Testis (tissue), 2 donors: ENCODE measurements at regions not wholly inside any gene's neighbourhood (a gene's known extent, or its start where the extent isn't known, plus 50 kb on each side); places are given as distances from the start of the nearest gene placed in this dataset.

Experiments
- DNase-seq: peaks from one replicate; pipeline ENCODE4 v3.0.0-alpha.2; 2019
- H3K27ac ChIP-seq, 2 donors: fragments of 200-600 bp; sonication (generic); one replicate each; pipeline ENCODE4 v1.5.1; 2019
- H3K27me3 ChIP-seq: fragments of 200-600 bp; sonication (generic); one replicate; pipeline ENCODE4 v1.5.1; 2019
- H3K36me3 ChIP-seq: fragments of 200-600 bp; sonication (generic); one replicate; pipeline ENCODE4 v1.5.1; 2017; ENCODE audit warnings: low read depth; ENCODE audit errors: missing control alignments
- H3K4me1 ChIP-seq: fragments of 200-600 bp; sonication (generic); one replicate; pipeline ENCODE4 v1.5.1; 2019
- H3K4me3 ChIP-seq, 2 donors: fragments of 200-600 bp; sonication (generic); one replicate each; pipeline ENCODE4 v1.5.1; 2017 to 2019
- H3K9me3 ChIP-seq: fragments of 200-600 bp; sonication (generic); one replicate; pipeline ENCODE4 v1.5.1; 2017
- POLR2A ChIP-seq: fragments of 450-650 bp; IDR thresholded peaks from one replicate; pipeline ENCODE4 v1.6.1; 2017; ENCODE audit warnings: antibody characterized with exemption, mild to moderate bottlenecking, moderate library complexity
- WGBS, 2 donors: methylation state at CpG; one replicate each; pipeline ENCODE4 v1.1.5; 2018; 5-methylcytosine and 5-hydroxymethylcytosine counted together
- intact Hi-C: fragments of 100-400 bp; cut with DNase I; formaldehyde crosslinking; loops from one replicate; pipeline ENCODE4 v1.15.1; 2023; ENCODE audit warnings: low total_unique reads
- TF ChIP-seq, protein P1 (sequence below), 3 experiments: fragments of 450-650 bp in 2 of 3; fragments of 200-600 bp in 1 of 3; sonication (generic) in 1 of 3; IDR thresholded peaks; one replicate each; pipeline ENCODE4 v1.5.1; 2016 to 2019; ENCODE audit warnings: antibody characterized with exemption in 3 of 3, mild to moderate bottlenecking in 2 of 3, moderate library complexity in 1 of 3

DNA sequence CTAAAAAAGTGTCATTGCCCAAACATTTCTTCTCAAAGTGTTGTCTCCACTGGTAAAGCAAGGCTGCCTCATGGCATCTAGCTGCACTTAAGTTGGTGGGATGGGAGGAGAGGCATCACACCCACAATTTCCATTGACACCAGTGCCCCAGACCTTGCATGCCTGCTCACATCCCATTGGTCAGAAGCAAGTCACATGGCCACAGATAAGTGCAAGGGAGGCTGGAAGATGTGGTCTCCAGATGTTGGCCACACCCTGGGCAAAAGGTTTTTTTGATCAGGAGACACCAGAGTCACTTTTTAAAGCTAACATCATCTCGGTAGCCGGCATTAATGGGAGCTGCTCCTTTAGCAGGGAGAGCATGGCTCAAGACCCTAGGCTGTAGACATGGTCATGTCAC lies 157.1 kb upstream of the CST7 start:
- Histone ChIP-seq H3K4me1 (no peaks in the 10 kb centered on the region), H3K4me3 (no peak overlapping the region), H3K36me3 (no peaks in the 10 kb centered on the region), H3K27me3 (no peaks in the 10 kb centered on the region), H3K9me3 (no peaks in the 10 kb centered on the region), H3K27ac (no peak overlapping the region)
- 94 to 100% methylated on average over 1 to 2 of the region's 2 CpGs for WGBS, 2 donors
- TF ChIP-seq POLR2A, result no peak
- TF ChIP-seq, protein P1, sequence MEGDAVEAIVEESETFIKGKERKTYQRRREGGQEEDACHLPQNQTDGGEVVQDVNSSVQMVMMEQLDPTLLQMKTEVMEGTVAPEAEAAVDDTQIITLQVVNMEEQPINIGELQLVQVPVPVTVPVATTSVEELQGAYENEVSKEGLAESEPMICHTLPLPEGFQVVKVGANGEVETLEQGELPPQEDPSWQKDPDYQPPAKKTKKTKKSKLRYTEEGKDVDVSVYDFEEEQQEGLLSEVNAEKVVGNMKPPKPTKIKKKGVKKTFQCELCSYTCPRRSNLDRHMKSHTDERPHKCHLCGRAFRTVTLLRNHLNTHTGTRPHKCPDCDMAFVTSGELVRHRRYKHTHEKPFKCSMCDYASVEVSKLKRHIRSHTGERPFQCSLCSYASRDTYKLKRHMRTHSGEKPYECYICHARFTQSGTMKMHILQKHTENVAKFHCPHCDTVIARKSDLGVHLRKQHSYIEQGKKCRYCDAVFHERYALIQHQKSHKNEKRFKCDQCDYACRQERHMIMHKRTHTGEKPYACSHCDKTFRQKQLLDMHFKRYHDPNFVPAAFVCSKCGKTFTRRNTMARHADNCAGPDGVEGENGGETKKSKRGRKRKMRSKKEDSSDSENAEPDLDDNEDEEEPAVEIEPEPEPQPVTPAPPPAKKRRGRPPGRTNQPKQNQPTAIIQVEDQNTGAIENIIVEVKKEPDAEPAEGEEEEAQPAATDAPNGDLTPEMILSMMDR (IDR thresholded peaks at IDR 0.05), result no peak
- intact Hi-C loops, result no loop called here
- DNase-seq, result no peak

DNA sequence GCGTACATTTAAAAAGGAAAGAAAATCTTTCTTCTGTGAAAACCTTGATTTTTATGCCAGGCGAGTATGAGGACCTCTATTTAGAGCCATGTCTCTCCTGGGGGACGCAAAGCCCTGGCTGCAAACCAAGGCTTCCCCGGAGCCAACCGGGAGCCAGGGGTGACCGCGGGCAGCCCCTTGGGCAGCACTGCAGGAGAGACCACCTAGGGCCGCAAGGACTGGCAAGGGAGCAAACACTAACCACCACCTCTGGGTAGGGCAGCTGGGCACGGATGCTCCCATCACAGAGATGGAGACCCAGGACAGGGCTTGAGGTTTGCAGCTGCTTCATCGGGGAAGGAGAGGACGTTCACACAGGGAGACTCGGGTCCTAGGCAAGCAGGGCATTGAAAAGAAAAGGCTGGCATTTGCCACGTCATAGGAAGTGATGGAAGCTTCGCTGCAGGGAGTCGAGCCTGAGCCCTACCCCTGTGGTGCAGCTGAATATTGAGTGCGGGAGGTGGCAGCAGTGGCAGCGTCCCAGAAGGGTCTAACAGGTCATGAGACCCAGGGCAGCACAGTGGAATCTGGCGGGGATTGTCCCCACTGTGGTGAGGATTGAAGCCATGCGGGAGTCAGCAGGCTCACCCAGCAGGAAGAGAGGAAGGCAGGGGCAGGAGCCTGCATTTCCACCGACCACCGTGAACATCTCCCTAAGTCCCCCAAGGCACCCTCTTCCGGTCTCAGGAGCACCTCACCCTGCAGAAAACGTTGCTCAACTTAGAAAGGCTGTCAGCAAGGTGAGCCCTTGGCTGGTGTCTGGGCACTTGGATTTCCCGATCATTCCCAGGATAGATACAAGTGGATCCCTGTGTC lies 156.2 kb upstream of the CST7 start:
- TF ChIP-seq, protein P1 (IDR thresholded peaks at IDR 0.05), result no peak
- no peak for TF ChIP-seq POLR2A
- no peak overlapping the region for H3K27ac ChIP-seq
- intact Hi-C loops, result no loop called here
- WGBS, 2 donors, result 87 to 91% methylated on average over 24 of the region's 24 CpGs
- no peaks in the 10 kb centered on the region for H3K27me3 ChIP-seq
- no peaks in the 10 kb centered on the region for H3K4me1 ChIP-seq
- DNase-seq, result no peak
- no peaks in the 10 kb centered on the region for H3K9me3 ChIP-seq
- H3K36me3 ChIP-seq, result no peaks in the 10 kb centered on the region
- no peak overlapping the region for H3K4me3 ChIP-seq

DNA sequence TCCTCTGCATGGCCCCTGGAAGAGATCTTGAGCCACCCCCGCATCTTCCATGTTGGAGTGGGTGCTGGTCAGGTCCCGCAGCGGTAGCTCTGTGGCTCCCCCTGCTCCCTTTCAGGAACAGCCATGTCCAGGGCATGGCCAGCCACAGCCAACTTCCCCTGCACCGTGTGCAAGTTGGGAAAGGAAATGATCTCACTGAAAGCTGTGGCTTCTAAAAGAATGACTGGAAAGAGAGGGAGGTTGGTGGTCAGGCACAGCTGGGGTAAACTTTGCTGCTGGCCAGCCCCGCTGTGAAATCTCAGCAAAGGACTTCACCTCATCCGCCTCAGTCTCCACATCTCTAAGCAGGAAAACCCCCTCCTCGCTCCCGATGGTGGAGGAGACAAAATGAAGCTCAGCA lies 153.6 kb upstream of the CST7 start:
- no peaks in the 10 kb centered on the region for H3K27me3 ChIP-seq
- H3K4me3 ChIP-seq, result no peak overlapping the region
- H3K4me1 ChIP-seq, result no peaks in the 10 kb centered on the region
- no peak overlapping the region for H3K27ac ChIP-seq
- TF ChIP-seq POLR2A, result no peak
- TF ChIP-seq, protein P1 (IDR thresholded peaks at IDR 0.05), result no peak
- H3K36me3 ChIP-seq, result no peaks in the 10 kb centered on the region
- DNase-seq, result no peak
- 79% methylated on average over 7 to 8 of the region's 8 CpGs for WGBS, 2 donors
- intact Hi-C loops, result no loop called here
- no peaks in the 10 kb centered on the region for H3K9me3 ChIP-seq

DNA sequence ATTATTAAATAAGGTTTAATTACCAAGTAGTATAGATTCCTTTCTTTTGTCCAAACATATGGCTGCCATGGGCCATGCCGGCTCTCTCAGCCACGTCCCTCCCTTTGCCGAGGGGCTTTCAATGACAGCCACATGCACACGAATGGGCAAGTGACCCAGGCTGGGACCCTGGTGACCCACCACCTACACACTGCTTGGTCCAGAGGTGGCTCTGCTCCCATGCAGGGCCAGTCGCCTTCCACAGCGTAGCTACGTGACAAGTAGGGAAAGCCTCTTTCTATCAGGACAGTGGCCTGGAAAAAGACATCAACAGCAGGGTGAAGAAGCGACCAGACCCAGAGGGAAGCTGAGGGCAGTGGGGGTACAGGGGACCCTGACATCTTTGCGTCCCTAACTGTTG lies 152.8 kb upstream of the CST7 start:
- Histone ChIP-seq H3K36me3 (no peaks in the 10 kb centered on the region), H3K27ac (no peak overlapping the region), H3K4me3 (no peak overlapping the region), H3K27me3 (no peaks in the 10 kb centered on the region), H3K4me1 (no peaks in the 10 kb centered on the region), H3K9me3 (no peaks in the 10 kb centered on the region)
- DNase-seq, result no peak
- WGBS, 2 donors, result 90 to 96% methylated on average over 9 of the region's 9 CpGs
- TF ChIP-seq, protein P1 (IDR thresholded peaks at IDR 0.05), result no peak
- no peak for TF ChIP-seq POLR2A
- intact Hi-C loops, result no loop called here

DNA sequence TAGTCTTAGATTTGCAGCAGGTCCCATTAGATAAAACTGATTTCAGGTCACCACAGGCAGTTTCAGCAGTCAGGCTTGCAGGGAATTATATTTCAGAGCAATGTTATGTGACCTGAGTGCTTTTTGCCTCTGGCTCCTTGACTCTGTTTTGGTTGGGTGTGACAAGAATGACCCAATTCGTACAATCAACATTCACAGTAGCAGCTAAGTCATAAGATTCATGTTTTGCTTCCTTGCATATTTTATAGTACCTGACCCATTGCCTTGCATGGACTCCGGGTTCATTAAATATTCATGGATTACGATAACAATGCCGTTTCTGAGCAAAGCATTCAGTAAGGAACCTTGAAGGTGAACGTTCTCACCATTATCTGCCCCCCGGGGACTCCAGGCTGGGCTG lies 152.0 kb upstream of the CST7 start:
- DNase-seq, result no peak
- H3K36me3 ChIP-seq, result no peaks in the 10 kb centered on the region
- H3K4me3 ChIP-seq, result no peak overlapping the region
- intact Hi-C loops, result no loop called here
- H3K27ac ChIP-seq, result no peak overlapping the region
- H3K9me3 ChIP-seq, result no peaks in the 10 kb centered on the region
- H3K4me1 ChIP-seq, result no peaks in the 10 kb centered on the region
- no peaks in the 10 kb centered on the region for H3K27me3 ChIP-seq
- 80 to 85% methylated on average over 6 of the region's 6 CpGs for WGBS, 2 donors
- TF ChIP-seq, protein P1 (IDR thresholded peaks at IDR 0.05), result no peak
- no peak for TF ChIP-seq POLR2A
